ENCODE measurements at regions not wholly inside any gene's neighbourhood (a gene's known extent, or its start where the extent isn't known, plus 50 kb on each side); places are given as distances from the start of the nearest gene placed in this dataset.
"Not testable (repeated sequence)": the region's sequence is repeated elsewhere in the genome, so short reads cannot be mapped to it uniquely, and the experiment has no call there.

GRCh38 chr5:74501674-74502478, 138.7 kb downstream of the ENC1 start:
- DNase-seq (ENCODE audit: extremely low spot score), result no peak
- no peak overlapping the region for H3K27ac ChIP-seq (ENCODE audit: low read depth)
- WGBS, result 81% methylated on average over 5 of the region's 5 CpGs
- no peak overlapping the region for H3K4me3 ChIP-seq (ENCODE audit: low read depth, low read length)
- no peaks in the 10 kb centered on the region for H3K4me1 ChIP-seq (ENCODE audit: insufficient read depth)
- H3K36me3 ChIP-seq (ENCODE audit: insufficient read depth), result no peaks in the 10 kb centered on the region

- no peaks in the 10 kb centered on the region for H3K36me3 ChIP-seq (ENCODE audit: insufficient read depth)
- H3K4me1 ChIP-seq (ENCODE audit: insufficient read depth), result no peaks in the 10 kb centered on the region
- no peak overlapping the region for H3K27ac ChIP-seq (ENCODE audit: low read depth)
- no peak overlapping the region for H3K4me3 ChIP-seq (ENCODE audit: low read depth, low read length)
- WGBS, result 72% methylated on average over 9 of the region's 9 CpGs
- DNase-seq (ENCODE audit: extremely low spot score), result no peak
Observed at GRCh38 chr5:74500110-74500917, 140.2 kb downstream of the ENC1 start.

GRCh38 chr5:74499256-74500050, 141.1 kb downstream of the ENC1 start:
- no peaks in the 10 kb centered on the region for H3K36me3 ChIP-seq (ENCODE audit: insufficient read depth)
- 47% methylated on average over 4 of the region's 4 CpGs for WGBS

GRCh38 chr5:74497706-74498105, 142.8 kb downstream of the ENC1 start:
- DNase-seq (ENCODE audit: extremely low spot score), result no peak
- Histone ChIP-seq H3K27ac (ENCODE audit: low read depth) (no peak overlapping the region), H3K36me3 (ENCODE audit: insufficient read depth) (no peaks in the 10 kb centered on the region), H3K4me3 (ENCODE audit: low read depth, low read length) (no peak overlapping the region), H3K4me1 (ENCODE audit: insufficient read depth) (no peaks in the 10 kb centered on the region)
- WGBS, result 89% methylated on average over 4 of the region's 4 CpGs

More at GRCh38 chr5:74499256-74500050, 141.1 kb downstream of the ENC1 start:
- Histone ChIP-seq H3K27ac (ENCODE audit: low read depth) (no peak overlapping the region), H3K4me1 (ENCODE audit: insufficient read depth) (no peaks in the 10 kb centered on the region), H3K4me3 (ENCODE audit: low read depth, low read length) (no peak overlapping the region)
- peak; percentile 39 for DNase-seq (ENCODE audit: extremely low spot score)

GRCh38 chr5:74493411-74493810, 147.1 kb downstream of the ENC1 start:
- H3K4me1 ChIP-seq (ENCODE audit: insufficient read depth), result no peaks in the 10 kb centered on the region
- no peak for DNase-seq (ENCODE audit: extremely low spot score)
- H3K36me3 ChIP-seq (ENCODE audit: insufficient read depth), result no peaks in the 10 kb centered on the region
- no peak overlapping the region for H3K4me3 ChIP-seq (ENCODE audit: low read depth, low read length)
- H3K27ac ChIP-seq (ENCODE audit: low read depth), result no peak overlapping the region

GRCh38 chr5:74492230-74492629, 148.3 kb downstream of the ENC1 start:
- Histone ChIP-seq H3K4me1 (ENCODE audit: insufficient read depth) (no peaks in the 10 kb centered on the region), H3K4me3 (ENCODE audit: low read depth, low read length) (no peak overlapping the region), H3K27ac (ENCODE audit: low read depth) (no peak overlapping the region), H3K36me3 (ENCODE audit: insufficient read depth) (no peaks in the 10 kb centered on the region)
- WGBS, result 39% methylated on average over 2 of the region's 2 CpGs
- DNase-seq (ENCODE audit: extremely low spot score), result no peak

- Histone ChIP-seq H3K4me3 (ENCODE audit: low read depth, low read length) (no peak overlapping the region), H3K4me1 (ENCODE audit: insufficient read depth) (no peaks in the 10 kb centered on the region), H3K27ac (ENCODE audit: low read depth) (no peak overlapping the region), H3K36me3 (ENCODE audit: insufficient read depth) (no peaks in the 10 kb centered on the region)
- DNase-seq (ENCODE audit: extremely low spot score), result no peak
Observed at GRCh38 chr5:74491586-74491985, 148.9 kb downstream of the ENC1 start.

- 85% methylated on average over 3 of the region's 3 CpGs for WGBS
- H3K4me1 ChIP-seq (ENCODE audit: insufficient read depth), result no peaks in the 10 kb centered on the region
- no peak overlapping the region for H3K4me3 ChIP-seq (ENCODE audit: low read depth, low read length)
- no peak overlapping the region for H3K27ac ChIP-seq (ENCODE audit: low read depth)
- H3K36me3 ChIP-seq (ENCODE audit: insufficient read depth), result no peaks in the 10 kb centered on the region
- no peak for DNase-seq (ENCODE audit: extremely low spot score)
Observed at GRCh38 chr5:74490814-74491213, 149.7 kb downstream of the ENC1 start.

GRCh38 chr5:74482990-74483389, 157.5 kb downstream of the ENC1 start:
- 90% methylated on average over 3 of the region's 3 CpGs for WGBS
- Histone ChIP-seq H3K27ac (ENCODE audit: low read depth) (no peak overlapping the region), H3K4me1 (ENCODE audit: insufficient read depth) (no peaks in the 10 kb centered on the region), H3K36me3 (ENCODE audit: insufficient read depth) (no peaks in the 10 kb centered on the region), H3K4me3 (ENCODE audit: low read depth, low read length) (no peak overlapping the region)
- DNase-seq (ENCODE audit: extremely low spot score), result no peak

GRCh38 chr5:74482523-74482922, 158.0 kb downstream of the ENC1 start:
- Histone ChIP-seq H3K4me1 (ENCODE audit: insufficient read depth) (no peaks in the 10 kb centered on the region), H3K27ac (ENCODE audit: low read depth) (no peak overlapping the region), H3K36me3 (ENCODE audit: insufficient read depth) (no peaks in the 10 kb centered on the region), H3K4me3 (ENCODE audit: low read depth, low read length) (no peak overlapping the region)
- WGBS, result 89% methylated on average over 6 of the region's 6 CpGs
- no peak for DNase-seq (ENCODE audit: extremely low spot score)

- not testable (repeated sequence) for H3K4me1 ChIP-seq (ENCODE audit: insufficient read depth); DNase-seq (ENCODE audit: extremely low spot score); H3K27ac ChIP-seq (ENCODE audit: low read depth); H3K36me3 ChIP-seq (ENCODE audit: insufficient read depth); H3K4me3 ChIP-seq (ENCODE audit: low read depth, low read length)
- WGBS, result 92% methylated on average over 2 of the region's 2 CpGs
Observed at GRCh38 chr5:74481357-74481756, 159.2 kb downstream of the ENC1 start.

- Histone ChIP-seq H3K27ac (ENCODE audit: low read depth) (no peak overlapping the region), H3K36me3 (ENCODE audit: insufficient read depth) (no peaks in the 10 kb centered on the region), H3K4me3 (ENCODE audit: low read depth, low read length) (no peak overlapping the region), H3K4me1 (ENCODE audit: insufficient read depth) (no peaks in the 10 kb centered on the region)
- 73% methylated on average over 6 of the region's 6 CpGs for WGBS
- DNase-seq (ENCODE audit: extremely low spot score), result no peak
Observed at GRCh38 chr5:74480201-74480600, 160.3 kb downstream of the ENC1 start.

- Histone ChIP-seq H3K27ac (ENCODE audit: low read depth) (no peak overlapping the region), H3K4me1 (ENCODE audit: insufficient read depth) (no peaks in the 10 kb centered on the region), H3K4me3 (ENCODE audit: low read depth, low read length) (no peak overlapping the region), H3K36me3 (ENCODE audit: insufficient read depth) (no peaks in the 10 kb centered on the region)
- DNase-seq (ENCODE audit: extremely low spot score), result no peak
- WGBS, result 76% methylated on average over 5 of the region's 5 CpGs
Observed at GRCh38 chr5:74478328-74478727, 162.2 kb downstream of the ENC1 start.
